Activated CD8-positive, alpha-beta memory T cell treated with anti-CD3 and anti-CD28 coated beads, Interleukin-2, amount 50 U/mL, for 24 hours (primary cell): ENCODE measurements at regions not wholly inside any gene's neighbourhood (a gene's known extent, or its start where the extent isn't known, plus 50 kb on each side); places are given as distances from the start of the nearest gene placed in this dataset.
A peak's percentile ranks its signal among the peaks of the same experiment; 100 is the strongest.
"Not testable (repeated sequence)": the region's sequence is repeated elsewhere in the genome, so short reads cannot be mapped to it uniquely, and the experiment has no call there.

Experiments used
- DNase-seq: peaks from one replicate; pipeline ENCODE4 v3.0.0-alpha.2; 2020; ENCODE audit errors: extremely low read depth

GRCh38 chr2:226280136-226280535, 519.5 kb downstream of the IRS1 start:
- DNase-seq: not testable (repeated sequence)

GRCh38 chr2:226275215-226275614, 524.4 kb downstream of the IRS1 start:
- DNase-seq: no peak

DNA sequence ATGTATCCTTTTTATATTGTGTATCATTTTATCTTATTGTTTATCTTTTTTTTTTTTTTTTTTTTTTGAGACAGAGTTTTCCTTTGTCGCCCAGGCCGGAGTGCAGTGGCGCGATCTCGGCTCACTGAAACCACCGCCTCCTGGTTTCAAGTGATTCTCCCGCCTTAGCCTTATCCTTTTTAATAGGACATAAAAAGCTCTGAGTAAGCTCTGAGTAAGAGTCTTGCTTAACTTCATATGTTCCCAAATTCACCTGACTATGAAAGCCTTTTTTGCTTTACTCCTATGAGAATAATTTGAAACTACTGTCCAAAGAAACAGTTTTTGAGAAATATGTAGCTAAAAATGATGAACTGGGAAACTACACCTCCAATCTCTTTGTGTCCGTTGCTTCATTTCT, 525.5 kb downstream of the IRS1 start:
- no peak for DNase-seq

DNA sequence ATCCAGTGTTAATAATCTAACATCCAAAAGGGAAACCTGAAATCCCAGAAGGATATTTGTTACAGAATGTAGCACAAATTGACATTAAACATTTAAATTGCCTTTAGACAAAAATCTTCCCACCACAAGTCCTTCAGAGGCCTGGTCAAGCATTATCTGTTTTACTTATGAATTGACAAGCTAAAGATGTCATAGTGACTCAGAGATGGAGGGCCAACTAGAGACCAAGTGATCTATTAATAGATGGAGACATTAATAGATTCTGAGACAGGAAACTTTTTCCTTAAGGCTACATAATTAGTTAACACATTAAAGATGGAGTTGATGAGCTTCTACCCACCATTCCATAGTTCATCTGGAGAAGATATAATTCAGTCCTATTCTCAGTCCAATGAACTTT, 526.2 kb downstream of the IRS1 start:
- DNase-seq: no peak

- DNase-seq: no peak
Measured at GRCh38 chr2:226272435-226272834, 527.2 kb downstream of the IRS1 start.

- DNase-seq: no peak
Measured at GRCh38 chr2:226270285-226271058, 529.1 kb downstream of the IRS1 start.

GRCh38 chr2:226267516-226268289, 531.9 kb downstream of the IRS1 start:
- DNase-seq: no peak

GRCh38 chr2:226256709-226257376, 542.8 kb downstream of the IRS1 start:
- no peak for DNase-seq

DNA sequence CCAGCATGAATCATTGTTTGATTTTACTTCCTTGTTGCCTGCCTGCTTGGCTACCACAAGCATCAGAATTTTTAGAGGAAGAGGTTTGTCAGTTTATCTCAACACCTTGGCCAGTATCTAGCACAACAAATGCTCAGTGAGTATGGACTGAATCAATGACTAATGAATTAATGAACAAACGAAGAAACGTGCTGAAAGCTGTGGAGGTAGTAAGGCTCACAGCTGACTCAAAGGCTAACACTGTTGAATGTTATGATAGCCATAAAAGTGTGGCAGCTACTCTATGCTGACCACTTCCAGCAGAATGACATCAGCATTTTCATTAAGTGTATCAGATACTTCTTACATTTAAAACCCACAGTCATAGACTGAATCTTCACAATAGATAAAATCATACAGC, 543.4 kb downstream of the IRS1 start:
- DNase-seq: no peak

GRCh38 chr2:226251661-226252060, 548.0 kb downstream of the IRS1 start:
- no peak for DNase-seq

DNA sequence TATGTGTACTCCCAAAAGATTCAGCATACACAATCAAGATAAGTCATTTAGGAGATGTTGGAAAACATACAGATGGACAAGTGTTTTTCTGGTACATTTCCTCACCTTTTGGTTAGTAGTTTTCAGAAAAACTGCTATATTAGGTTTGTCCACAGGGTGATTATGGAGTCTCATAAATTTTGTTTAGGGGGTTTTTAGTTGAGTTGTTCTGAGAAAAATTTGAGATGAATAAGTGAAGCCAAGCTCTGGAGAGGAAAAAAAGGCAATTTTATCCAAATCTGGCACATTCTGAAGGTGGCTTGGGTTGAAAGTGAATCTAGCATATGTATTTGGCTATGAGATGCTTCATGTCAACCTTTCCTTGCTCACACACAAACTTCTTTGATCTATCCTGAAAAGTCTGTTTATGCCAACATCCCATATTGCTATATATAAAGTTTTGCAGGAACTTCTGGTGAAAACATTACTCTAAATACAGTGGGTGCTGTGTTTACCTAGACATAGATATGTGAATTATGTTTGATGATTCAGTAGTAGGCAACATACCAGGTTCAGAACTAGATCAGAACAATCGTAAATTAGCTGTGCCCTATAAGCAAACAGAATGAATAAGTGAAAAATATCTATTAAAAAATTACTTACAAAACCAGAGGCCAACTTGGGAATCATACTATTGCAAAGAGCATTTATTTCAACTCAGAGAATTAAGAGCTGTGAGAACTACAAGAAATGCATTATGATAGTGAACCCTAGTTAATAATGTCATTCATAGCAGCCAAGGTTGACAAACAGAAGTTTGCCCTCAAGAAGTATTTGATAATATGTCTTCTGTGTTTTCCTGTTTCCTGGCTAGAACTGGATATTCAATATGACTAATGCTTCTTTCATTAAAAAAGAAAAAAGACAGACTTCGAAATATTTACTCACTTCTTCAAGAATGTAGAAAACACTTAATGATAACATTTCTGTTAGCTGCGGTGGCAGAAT, 552.0 kb downstream of the IRS1 start:
- DNase-seq: no peak

DNA sequence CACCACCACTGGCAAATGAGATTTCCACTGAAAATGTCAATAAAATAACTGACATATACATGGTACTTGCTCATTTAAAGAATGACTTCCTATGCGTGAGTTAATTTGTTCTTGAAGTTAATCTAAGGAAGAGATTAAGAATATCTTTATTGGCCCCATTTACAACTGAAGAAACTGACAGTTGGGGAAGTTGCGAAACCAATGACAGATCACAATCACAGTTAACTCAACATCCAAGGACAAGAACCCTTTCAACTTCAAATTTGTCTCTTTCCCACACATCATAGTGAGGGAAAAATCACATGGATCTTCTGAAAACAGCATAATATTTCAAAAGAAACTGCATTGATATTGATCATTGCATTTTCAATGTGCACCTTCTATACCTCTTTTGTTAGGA, 565.4 kb downstream of the IRS1 start:
- no peak for DNase-seq

DNA sequence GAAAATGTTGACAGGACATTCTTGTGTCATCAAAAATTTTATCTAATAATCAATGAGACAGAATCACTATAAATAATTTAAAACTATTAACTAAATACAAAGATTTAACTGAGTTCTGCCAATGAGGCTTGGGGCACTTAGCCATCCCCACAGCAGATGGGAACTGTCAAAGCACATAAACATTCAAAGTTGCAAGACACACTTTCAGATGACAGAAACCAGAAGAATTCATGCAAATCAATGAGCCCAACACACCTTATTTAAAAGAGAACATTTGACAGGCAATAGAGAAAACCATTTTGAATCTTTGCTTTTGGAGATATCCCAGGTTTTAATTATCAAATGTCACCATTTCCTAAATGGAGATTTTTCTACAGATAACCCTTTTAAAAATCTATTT, 566.2 kb downstream of the IRS1 start:
- DNase-seq: no peak

DNA sequence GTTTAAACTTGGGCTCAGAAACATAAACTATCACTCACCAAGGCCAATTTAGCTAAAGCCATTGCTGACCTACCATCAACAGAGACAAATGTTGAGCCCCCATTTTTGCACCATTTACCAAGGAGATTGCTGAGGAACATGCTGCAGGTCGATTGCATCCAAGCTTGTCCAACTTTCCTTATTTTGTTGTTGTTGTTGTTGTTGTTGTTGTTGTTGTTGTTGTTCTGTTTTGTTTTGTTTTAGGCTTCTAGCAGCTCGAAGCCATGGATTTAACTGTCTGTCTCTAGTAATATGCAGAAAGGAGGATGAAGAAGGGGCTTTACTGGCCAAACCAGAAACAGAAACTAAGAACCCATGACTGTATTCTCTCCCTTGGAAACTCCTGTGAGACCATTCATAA, 571.5 kb downstream of the IRS1 start:
- no peak for DNase-seq

- no peak for DNase-seq
Measured at GRCh38 chr2:226227341-226227740, 572.3 kb downstream of the IRS1 start.

DNA sequence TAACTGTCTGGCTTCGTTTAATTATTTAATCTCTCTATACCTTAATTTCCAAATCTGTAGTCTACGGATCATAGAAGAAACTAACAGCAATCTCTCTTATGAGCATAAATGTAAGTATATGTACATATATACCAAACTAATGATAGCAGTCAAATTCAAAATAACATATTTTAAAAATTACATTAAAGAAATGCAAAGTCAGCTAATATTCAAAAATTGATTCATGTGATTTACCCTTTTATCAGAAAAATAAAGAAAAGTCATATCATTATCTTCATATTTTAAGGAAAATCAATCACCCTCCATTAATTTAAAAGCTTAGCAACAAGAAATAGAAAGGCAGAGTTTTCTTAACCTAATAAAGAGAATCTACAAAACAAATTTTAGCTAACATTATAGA, 575.9 kb downstream of the IRS1 start:
- DNase-seq: no peak

DNA sequence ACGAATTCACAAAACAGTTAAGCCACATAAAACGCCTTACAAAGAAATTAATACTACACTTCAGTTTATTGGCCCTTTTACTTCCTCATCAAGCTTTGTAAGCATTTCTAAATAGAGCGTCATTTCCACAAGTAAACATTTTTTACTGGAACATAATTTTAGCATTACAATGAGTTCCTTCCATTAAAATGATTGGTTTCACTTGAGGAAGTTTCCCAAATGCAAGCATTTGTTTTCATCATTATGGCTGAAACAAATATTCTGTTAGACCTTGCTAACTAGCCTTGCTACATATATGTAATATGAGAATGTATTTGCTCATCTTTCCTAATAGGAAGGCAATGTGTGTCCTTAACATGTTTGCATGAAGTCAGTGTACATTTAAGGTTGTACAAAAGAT, 579.1 kb downstream of the IRS1 start:
- no peak for DNase-seq

GRCh38 chr2:226217191-226217590, 582.4 kb downstream of the IRS1 start:
- no peak for DNase-seq

DNA sequence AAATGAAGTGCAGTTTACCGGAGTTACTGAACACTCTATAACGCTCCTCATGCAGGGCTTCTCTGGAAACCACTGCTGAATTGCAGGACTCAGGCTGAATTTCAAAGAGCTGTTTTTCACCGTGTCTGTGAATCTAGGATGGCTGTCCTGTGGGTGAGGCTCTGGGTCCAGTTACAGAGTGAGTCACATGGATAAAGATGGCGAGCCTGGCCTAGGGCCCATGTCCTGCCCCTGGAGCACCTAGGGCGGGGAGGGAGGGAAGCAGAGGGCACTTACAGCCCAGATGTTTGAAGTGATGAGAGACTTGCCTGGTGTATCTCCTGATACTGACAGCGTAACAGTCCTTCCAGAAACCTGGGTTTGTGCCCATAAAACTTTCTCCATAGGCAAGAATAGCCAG, 583.0 kb downstream of the IRS1 start:
- no peak for DNase-seq

DNA sequence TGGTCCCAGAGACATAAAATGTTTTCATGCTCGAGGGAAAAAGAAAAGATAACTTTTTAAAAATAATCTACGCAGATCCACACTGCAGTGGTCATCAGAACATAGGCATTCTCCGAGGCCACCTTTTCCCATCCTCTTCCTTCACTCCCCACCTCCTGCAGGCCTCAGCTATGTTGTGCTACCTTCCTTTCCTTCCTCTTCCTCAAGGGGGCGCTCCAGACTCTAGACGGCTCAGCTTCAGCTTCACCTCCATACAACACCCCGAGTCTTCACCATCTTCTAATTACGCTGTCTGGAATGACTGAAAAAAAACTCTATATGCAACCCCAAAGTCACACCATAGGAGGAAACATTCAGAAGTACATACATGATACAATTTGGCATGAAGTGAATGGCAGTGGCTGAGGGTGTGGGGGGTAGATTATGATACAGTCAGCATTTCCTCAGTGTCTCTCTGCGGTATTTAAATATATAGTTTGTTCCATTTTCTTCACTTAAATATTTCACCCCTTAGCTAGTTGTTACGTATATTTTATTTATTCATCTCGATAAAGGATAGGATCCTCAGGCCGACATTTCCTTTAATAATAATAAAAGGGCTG, 583.6 kb downstream of the IRS1 start:
- DNase-seq: peak; percentile 44

DNA sequence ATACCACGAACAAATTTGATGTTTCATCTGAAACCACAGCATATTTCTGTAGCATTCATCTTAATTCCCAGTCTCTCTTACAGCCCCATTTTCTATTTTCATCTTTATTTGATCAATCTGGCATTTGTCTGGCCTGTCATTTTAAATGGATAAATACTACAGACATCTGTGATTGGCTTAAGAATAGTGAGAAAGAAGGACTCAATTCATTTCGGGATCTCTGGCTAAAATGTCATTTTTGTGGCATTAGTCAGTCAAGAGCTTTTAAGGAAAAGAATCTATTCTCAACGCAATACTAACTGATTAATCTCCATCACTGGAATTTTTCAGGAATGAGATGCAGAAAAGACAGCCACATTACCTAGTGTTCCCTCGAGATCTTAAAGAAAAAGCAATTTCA, 585.9 kb downstream of the IRS1 start:
- DNase-seq: no peak
